ENCODE measurements at regions not wholly inside any gene's neighbourhood (a gene's known extent, or its start where the extent isn't known, plus 50 kb on each side); places are given as distances from the start of the nearest gene placed in this dataset.
"Not testable (repeated sequence)": the region's sequence is repeated elsewhere in the genome, so short reads cannot be mapped to it uniquely, and the experiment has no call there.

GRCh38 chr4:77358315-77358928, 201.4 kb downstream of the CCNG2 start:
- in situ Hi-C loops (cut with HindIII; ENCODE audit: low sequenced_read_pairs) = no loop called here

- in situ Hi-C loops (cut with HindIII; ENCODE audit: low sequenced_read_pairs) = no loop called here
Measured at GRCh38 chr4:77360451-77360850, 203.4 kb downstream of the CCNG2 start.

- in situ Hi-C loops (cut with HindIII; ENCODE audit: low sequenced_read_pairs) = not testable (repeated sequence)
Measured at GRCh38 chr4:77366876-77367275, 209.9 kb downstream of the CCNG2 start.

- in situ Hi-C loops (cut with HindIII; ENCODE audit: low sequenced_read_pairs) = no loop called here
Measured at GRCh38 chr4:77367638-77368037, 210.6 kb downstream of the CCNG2 start.

- in situ Hi-C loops (cut with HindIII; ENCODE audit: low sequenced_read_pairs) = no loop called here
Measured at GRCh38 chr4:77372375-77372774, 215.4 kb downstream of the CCNG2 start.

GRCh38 chr4:77375866-77376607, 219.0 kb downstream of the CCNG2 start:
- in situ Hi-C loops (cut with HindIII; ENCODE audit: low sequenced_read_pairs) = loop anchor here (25.0 kb wide), 1 partner anchor 236 kb away; the partner anchor contains the start of gene CXCL13

DNA sequence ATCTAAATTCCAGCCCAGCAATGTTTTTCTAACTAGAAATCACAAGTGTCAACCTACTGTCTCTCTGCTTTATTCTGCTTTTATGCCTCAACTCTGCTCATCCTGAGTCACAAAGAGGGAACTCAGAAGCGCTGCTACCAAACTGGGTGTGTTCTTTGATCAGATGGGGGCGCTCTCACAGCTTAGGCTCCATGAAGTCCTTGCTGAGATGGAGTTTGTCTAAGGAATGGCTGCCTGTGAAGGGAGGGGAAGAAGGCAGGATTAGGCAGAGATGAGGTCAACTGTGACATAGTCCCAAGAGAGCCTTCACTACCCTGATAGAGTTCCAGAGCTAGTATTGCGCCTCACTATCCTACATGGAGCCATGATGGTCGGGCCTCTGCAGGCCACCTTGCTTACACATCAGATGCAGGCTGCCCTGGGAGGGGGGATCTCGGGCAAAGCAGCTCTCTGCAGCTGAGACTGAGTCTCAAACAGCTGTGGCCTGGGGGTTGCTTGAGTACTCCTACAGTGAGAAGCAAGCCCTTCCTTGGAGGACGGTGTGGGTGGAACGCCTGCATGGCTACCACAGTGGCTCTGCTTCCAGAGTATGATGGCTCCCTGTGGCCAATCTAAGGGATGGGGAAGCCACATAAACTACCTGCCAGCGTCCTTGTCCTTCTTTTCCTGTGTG, 219.9 kb downstream of the CCNG2 start:
- in situ Hi-C loops (cut with HindIII; ENCODE audit: low sequenced_read_pairs) = loop anchor here (25.0 kb wide), 1 partner anchor 235 kb away; the partner anchor contains the start of gene CXCL13

GRCh38 chr4:77384094-77384493, 221.5 kb upstream of the CXCL13 start:
- in situ Hi-C loops (cut with HindIII; ENCODE audit: low sequenced_read_pairs) = loop anchor here (25.0 kb wide), 1 partner anchor 228 kb away; the partner anchor contains the start of gene CXCL13

DNA sequence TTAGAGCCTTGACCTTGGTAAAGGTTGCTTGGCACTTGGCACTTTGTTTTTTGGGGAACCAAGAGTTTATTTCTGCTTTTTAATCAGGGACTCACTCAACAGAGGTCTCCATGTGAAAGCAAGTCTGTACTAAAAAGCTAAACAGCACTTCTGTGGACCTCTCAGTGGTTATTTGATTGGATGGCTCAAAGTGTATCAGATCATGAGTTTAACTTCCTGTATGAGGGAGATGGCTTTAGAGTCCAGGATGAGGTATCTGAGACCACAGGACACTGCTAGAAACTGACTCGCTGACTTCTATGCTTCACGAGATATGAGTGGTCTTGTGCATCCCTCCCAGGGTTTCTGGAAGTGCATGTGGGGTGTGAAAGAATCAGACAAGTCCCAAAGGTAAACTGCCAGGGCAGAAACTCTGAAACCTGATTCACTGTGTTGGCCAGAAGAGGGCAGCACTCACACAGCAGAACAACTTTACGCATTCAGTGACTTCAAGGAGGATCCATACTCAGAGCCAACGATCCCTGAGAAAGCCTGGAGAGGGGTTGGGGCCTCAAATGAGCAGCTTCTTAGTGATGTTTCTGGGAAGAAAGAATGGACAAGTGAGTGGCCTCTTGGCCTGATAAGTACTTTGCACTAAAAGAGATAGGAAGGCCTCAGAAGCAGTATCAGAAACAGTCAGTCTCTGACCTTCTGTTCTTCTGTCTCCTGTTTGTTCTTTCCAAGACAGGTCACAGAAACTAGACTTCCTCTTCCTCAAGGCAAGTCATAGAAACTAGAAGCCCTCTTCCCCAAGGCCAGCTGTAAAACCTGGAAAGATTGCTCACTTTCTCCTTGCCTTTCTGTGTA, 220.3 kb upstream of the CXCL13 start:
- in situ Hi-C loops (cut with HindIII; ENCODE audit: low sequenced_read_pairs) = loop anchor here (25.0 kb wide), 1 partner anchor 227 kb away; the partner anchor contains the start of gene CXCL13

- in situ Hi-C loops (cut with HindIII; ENCODE audit: low sequenced_read_pairs) = loop anchor here (25.0 kb wide), 1 partner anchor 218 kb away; the partner anchor contains the start of gene CXCL13
Measured at GRCh38 chr4:77393996-77394395, 211.6 kb upstream of the CXCL13 start.

GRCh38 chr4:77395481-77395880, 210.1 kb upstream of the CXCL13 start:
- in situ Hi-C loops (cut with HindIII; ENCODE audit: low sequenced_read_pairs) = loop anchor here (25.0 kb wide), 1 partner anchor 217 kb away; the partner anchor contains the start of gene CXCL13

- in situ Hi-C loops (cut with HindIII; ENCODE audit: low sequenced_read_pairs) = loop anchor here (25.0 kb wide), 1 partner anchor 214 kb away; the partner anchor contains the start of gene CXCL13
Measured at GRCh38 chr4:77398256-77398655, 207.4 kb upstream of the CXCL13 start.

GRCh38 chr4:77399831-77400230, 205.8 kb upstream of the CXCL13 start:
- in situ Hi-C loops (cut with HindIII; ENCODE audit: low sequenced_read_pairs) = loop anchor here (25.0 kb wide), 1 partner anchor 212 kb away; the partner anchor contains the start of gene CXCL13

GRCh38 chr4:77413766-77414165, 191.9 kb upstream of the CXCL13 start:
- in situ Hi-C loops (cut with HindIII; ENCODE audit: low sequenced_read_pairs) = no loop called here

GRCh38 chr4:77415689-77416088, 189.9 kb upstream of the CXCL13 start:
- in situ Hi-C loops (cut with HindIII; ENCODE audit: low sequenced_read_pairs) = no loop called here

GRCh38 chr4:77418333-77418732, 187.3 kb upstream of the CXCL13 start:
- in situ Hi-C loops (cut with HindIII; ENCODE audit: low sequenced_read_pairs) = no loop called here

GRCh38 chr4:77430847-77431246, 174.8 kb upstream of the CXCL13 start:
- in situ Hi-C loops (cut with HindIII; ENCODE audit: low sequenced_read_pairs) = no loop called here

DNA sequence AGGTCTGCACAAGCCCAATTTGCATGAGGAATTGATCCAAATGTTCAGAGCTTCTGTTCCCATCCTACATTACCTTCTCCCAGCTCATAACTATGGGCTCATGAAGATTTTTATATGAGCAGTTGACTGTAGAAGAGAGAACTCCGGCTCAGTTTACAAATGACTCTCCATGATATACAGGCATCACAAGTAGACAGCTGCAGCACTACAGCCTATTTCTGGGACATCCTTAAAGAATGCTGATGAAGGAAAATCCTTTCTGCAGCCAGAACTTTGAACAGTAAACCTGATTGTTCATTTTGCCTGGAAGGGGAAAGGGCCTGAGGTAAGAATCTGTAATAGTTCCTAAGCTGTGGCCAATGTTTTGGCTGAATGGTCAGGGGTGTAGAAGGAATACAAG, 174.1 kb upstream of the CXCL13 start:
- in situ Hi-C loops (cut with HindIII; ENCODE audit: low sequenced_read_pairs) = no loop called here

GRCh38 chr4:77432717-77433417, 172.8 kb upstream of the CXCL13 start:
- in situ Hi-C loops (cut with HindIII; ENCODE audit: low sequenced_read_pairs) = no loop called here

DNA sequence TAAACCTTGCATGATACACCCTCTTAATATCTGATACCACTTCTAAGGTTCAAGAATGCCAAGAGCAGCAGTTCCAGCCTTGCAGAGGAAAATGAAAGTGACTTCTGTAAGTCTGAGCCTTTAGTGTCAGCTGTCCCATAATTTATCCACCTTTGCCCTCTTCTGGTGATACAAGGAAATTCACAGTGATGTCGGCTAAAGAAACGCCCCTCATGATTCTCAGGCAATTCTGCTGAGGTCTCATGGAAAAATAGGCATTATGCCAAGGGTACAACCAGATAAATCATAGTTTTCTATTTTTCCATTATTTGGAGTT, 172.2 kb upstream of the CXCL13 start:
- in situ Hi-C loops (cut with HindIII; ENCODE audit: low sequenced_read_pairs) = no loop called here
